NCI-H2107 (cell line): ENCODE measurements at regions not wholly inside any gene's neighbourhood (a gene's known extent, or its start where the extent isn't known, plus 50 kb on each side); places are given as distances from the start of the nearest gene placed in this dataset.

Experiments
- DNase-seq: peaks from one replicate; lab custom pipeline; 2025; lab: John Stamatoyannopoulos, UW

DNA sequence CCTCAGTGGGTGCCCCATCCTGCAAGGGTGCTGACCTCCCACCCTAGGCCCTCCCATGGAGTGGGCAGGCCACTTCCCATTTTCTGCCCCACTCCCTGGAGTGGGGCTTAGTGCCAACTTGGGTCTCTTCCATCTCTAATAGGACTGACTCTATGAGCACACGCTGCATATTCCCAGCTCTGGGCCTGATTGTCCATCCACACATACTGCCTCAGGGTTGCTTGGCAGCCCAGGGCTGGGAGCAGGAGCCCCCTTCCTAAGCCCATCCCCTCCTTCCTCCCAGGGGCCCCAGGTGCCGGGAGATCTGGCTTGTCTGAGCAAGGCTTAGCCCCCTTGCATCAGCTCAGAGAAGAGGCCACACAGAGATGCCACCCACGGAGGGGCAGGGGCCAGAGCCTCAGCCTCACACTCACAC is 55.1 kb downstream of the PJA1 start:
- no peak for DNase-seq

- no peak for DNase-seq
These were observed 55.5 kb downstream of the PJA1 start for GRCh38 chrX:69109706-69110105.

DNA sequence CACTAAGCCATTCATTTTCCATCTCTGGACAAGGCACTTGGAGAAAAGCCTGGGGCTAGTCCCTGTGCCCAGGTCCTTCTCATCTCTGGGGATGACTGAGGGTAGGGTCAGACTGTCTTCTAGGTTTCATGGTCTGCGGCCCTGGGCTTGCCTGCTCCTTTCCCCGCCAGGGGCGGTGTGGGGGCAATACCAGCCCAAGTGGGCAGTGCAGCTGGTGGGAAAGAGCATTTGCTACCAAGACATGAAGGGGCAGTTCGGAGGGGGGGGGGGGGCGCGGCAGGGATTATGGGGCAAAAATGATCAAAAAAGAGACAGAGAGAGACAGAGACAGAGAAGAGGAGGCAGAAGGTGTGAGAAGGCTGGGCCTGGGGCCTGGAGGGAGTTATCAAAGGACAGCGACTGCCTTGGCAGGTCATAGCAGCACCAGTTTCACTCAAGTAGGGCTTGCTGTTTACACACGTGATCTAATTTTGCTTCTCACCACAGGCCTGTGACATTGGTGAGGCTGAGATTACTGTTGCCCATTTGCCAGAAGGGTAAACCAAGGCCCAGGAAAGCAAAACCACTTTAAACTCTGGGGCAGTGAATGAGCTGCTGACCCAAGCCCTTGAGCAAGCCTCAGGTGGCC is 56.1 kb downstream of the PJA1 start:
- no peak for DNase-seq

GRCh38 chrX:69107747-69108401 is 57.4 kb downstream of the PJA1 start:
- DNase-seq = no peak

DNA sequence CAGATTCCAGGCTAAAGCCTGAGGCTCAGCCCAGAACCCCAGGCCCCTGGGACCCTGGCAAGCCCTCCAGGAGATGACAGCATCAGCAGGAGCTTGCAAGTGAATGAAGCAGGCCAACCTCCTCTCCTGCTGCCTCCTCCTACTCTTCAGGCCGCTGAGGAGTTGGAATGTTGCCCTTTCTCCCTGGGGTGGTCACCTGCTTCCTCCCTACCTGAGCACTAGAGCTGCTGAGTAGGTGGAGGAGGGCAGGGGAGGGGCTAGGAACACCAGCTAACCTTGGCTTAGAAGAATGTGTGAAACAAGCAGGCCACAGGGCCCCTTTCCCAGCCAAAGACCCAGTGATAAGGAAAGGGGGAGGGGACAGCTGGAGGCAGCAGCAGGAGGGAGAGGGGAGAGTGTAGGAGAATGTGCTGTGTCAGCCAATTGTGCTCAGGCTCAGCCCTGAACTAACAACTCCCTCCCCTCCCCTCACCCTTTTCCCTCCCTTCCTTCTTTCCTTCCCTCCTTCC is 58.0 kb downstream of the PJA1 start:
- DNase-seq = no peak

DNA sequence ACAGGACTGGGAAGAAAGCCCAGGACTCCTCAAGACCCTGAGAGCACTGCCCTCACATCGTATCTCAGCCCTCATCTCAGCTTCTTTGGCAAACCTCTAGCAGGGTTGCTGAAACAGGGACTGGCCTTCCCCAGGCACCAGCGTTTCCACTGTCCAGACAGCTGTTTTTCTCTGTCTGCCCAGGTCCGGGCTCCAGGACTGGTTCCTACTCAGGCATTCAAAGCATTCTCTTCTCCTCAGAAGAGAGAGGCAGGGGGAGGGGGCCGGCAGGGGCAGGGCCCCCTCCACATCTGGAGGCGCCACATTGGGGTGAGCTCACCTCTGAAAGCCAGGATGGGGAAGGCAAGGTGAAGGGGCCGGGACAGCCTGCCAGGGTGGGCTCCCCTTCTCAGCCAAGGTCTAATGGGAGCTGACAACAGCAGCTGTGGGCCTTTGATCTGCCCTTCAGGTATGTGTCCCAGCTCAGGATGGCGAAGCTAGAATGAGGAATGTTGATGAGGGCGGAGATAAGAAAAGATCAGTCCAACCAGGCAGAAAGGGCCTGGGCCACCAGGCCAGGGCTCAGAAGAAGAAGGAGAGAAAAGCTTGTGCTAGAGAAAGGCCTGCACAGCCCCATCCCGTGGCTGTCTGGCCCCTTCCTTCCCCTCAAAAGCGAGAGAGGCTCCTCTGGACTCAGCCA is 60.4 kb downstream of the PJA1 start:
- DNase-seq = no peak

DNA sequence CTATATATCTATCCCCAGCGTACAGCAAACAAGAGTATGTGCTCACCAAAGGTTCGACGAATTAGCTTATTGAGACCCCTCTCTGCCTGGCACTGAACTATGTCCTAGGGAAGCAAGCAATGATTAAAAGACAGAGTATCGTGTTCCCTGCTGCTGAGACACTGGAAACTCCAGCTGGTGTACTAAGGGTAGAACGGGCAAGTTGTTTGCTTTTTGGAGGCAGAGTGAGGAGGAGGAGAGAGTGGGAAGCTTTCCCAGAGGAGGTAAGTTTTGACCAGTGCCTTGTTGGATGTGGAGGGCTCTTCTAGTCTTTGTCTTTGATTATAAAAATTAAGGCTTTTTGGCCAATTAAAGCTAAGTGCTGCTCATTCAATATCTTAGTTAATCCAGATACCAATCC is 61.7 kb downstream of the PJA1 start:
- DNase-seq = no peak

GRCh38 chrX:69102612-69103194 is 62.5 kb downstream of the PJA1 start:
- DNase-seq = no peak

DNA sequence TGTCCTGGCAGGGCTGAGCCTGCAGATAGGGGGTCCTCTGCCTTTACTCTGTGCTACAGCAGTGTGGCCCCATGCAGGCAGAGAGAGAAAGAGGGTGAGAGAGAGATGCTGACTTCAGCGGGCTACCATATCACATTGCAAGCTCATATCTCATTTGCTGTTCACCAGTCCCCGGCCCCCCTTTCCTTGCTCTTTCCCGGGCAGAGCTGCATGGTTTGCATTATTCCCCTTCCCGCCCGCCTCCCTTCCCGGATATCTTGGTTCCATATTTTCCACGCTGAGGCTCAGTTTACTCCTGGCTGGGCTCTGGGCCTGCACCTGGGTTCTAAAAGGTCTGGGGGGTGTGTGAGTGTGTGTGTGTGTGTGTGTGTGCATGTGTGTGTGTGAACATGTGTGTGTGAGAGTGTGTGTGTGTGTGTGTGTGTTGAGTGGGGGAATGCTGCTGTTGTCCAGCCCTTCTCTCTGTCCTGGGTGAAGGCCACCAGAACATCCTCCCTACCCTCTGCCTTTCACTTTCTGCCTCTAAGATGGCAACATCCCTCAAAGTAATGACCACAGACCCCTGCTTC is 63.5 kb downstream of the PJA1 start:
- DNase-seq = no peak

DNA sequence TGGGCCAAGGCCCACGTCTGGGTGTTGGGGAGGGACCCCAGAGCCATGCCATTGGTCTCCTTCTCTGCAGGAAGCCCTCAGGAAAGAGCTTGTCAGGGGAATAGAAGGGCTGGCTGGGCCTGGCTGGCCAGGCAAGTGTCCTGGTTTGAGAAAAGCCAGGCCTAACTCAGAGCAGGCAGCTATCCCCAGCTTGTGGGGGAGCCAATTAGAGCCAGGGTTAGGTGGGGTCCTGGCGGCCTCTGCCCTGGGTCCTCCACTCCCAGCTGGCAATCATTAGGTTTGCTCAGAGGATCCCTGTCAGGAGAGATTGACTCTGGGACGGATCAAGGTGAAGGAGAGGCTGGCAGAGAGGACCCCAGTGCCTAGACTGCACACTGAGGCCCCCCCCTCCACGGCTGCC is 64.8 kb downstream of the PJA1 start:
- no peak for DNase-seq

DNA sequence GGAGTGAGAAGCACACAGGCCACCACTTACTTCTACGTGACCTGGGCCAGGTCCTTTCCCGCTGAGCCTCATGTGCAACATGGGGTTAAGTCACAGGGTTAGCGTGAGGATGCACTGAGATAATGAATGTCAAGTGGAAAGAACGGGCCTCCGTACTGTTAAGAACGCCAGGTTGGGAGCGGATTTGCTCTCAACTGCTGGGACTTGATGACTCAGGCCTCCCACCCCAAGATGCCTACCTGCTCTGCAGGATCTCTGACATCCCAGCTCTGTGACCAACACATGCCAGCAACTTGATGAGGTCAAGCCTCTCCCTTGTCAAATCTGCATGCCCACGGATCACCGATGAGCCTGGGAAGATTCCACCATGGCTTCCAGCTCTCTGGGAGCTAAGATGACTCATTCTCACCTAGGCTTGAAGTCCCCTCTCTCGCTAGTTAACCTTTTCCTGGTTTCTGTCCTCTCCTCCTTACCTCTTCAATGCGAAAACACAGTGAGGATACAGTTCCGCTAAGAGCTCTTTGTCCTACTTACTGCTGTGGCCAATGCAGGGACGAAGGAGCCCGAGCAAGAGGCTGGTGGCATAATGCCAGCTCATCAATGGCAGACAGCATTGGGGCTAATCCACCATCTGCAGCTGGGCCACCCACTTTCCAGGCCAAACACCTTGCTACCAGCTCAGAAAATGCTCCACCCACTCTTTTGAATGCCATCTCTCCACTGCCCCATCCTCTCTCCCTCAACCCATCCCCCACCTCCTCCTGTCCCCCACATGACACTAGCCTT is 67.6 kb downstream of the PJA1 start:
- no peak for DNase-seq

GRCh38 chrX:69096963-69097362 is 68.3 kb downstream of the PJA1 start:
- no peak for DNase-seq

DNA sequence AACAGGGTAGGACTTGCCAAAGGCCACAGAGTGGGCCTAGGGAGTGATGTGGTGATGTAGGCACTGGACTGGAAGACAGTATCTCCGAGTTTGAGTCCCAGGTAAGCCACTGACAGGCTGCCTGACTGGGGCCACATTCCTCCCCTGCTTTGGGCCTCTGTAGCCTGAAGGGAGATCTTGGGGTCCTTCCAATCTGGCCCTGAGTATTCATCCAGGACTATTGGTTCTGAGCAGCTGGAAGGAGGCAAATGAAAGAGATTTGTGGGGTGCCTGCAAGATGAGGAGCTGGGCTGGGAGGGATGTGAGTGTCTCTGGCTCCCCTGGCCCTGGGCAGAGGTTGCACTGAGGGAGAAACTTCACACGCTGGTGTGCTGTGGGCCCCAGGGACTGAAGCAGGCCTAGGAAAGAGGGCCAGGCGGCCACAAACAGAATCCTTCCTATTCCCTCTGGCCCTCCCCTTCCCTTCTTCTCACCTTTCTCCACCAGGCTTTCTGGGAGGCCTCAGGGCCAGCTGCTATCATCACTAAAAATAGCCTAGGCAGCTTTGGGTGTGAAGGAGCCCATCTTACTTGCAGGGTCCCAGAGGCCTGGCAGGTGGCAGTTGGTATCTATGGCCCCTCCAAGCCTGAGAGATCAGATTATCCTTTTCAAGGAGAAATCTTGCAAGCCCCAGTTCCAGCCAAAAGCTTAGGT is 70.1 kb downstream of the PJA1 start:
- DNase-seq = no peak

GRCh38 chrX:69093960-69094871 is 71.0 kb downstream of the PJA1 start:
- DNase-seq = no peak

- no peak for DNase-seq
These were observed 75.2 kb downstream of the PJA1 start for GRCh38 chrX:69090022-69090421.

DNA sequence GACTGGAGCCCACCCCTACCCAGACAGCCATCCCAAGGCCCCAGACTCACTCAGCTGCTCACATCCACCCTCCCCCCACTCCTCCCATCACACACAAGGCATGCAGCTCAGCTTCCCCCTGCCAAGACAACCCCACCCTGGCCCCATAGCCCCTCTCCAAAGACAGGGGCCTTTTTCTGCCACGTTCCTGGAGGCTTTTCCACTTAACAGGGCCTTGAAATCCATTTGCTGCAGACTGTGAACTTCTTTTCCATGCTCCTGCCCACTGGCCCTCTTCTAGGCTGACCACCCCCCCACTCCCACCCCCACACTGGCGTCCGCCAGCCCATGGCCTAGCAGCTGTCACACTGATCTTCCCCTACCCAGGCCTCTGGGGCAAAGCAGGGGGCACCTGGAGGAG is 76.0 kb downstream of the PJA1 start:
- no peak for DNase-seq

DNA sequence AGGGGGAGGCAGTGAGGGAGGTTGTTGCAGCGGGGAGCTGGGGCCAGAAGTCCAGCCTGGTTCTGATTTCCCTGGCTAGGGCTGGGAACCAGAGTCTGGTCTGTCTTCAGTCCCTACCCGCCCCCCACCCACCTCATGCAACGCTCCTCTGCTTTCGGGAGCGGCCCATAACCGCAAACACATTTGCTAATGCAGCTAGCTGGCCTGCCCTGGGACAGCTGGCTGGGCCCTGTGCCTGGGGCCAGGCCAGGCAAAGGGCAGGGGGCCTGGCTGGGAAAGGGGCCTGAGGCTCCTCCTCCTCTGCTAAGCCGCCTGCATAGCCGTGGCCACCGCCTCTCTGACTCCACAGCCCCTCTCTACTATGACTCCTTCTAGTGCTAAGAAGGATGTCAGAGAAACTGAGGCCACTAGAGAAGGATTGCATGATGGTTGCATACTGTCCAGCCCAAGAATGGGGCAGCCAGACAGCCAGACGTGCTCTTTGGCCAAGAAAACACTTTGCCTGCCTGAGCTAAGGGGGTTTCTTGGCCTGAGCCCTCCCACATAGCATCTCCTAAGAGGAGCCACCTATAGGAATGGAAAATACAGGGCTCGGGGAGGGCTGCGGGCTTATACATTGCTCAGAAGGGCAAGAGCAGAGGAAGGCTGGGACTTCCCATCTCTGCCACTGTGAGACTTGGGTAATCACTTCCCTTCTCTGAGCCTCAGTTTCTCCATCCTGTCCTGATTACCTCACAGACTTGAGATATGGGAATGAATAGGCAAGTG is 76.9 kb downstream of the PJA1 start:
- no peak for DNase-seq

GRCh38 chrX:69085826-69086225 is 79.4 kb downstream of the PJA1 start:
- no peak for DNase-seq

DNA sequence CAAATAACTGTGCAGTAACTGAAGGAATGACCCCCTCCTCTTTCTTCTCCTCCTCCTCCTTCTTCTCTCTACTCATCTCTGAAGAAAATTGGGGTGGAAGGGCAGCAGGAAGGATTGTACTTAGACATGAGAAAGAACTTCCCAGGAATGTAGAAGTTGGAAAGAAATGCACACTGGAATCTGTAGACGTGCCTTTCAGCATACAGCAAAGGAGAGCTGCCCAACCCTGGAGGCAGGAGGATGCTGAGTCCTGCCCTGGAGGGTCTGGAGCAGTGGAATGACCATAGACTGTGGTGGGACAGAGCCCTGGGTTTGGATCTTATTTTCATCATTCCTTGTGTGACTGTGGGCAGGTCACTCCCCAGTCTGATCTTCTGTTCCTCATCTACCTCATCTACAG is 80.1 kb downstream of the PJA1 start:
- no peak for DNase-seq
